Prostate gland (tissue), 2 donors: ENCODE measurements at regions not wholly inside any gene's neighbourhood (a gene's known extent, or its start where the extent isn't known, plus 50 kb on each side); places are given as distances from the start of the nearest gene placed in this dataset.

ENCODE experiments used
- POLR2A ChIP-seq: fragments of 450-650 bp; IDR thresholded peaks from one replicate; pipeline ENCODE4 v1.6.1; 2016; ENCODE audit warnings: antibody characterized with exemption, mild to moderate bottlenecking
- POLR2AphosphoS5 ChIP-seq: sonication (generic); formaldehyde crosslinking; IDR thresholded peaks from one replicate; pipeline ENCODE4 v1.6.1; 2017; ENCODE audit warnings: antibody characterized with exemption
- TF ChIP-seq, protein P1 (sequence below), 4 experiments: fragments of 200-600 bp in 2 of 4; fragments of 450-650 bp in 2 of 4; sonication (generic) in 2 of 4; IDR thresholded peaks; 1 replicate in 3 of 4; 2 replicates in 1 of 4; pipeline ENCODE4 v1.5.1; 2016 to 2019; ENCODE audit warnings: antibody characterized with exemption in 4 of 4, mild to moderate bottlenecking in 2 of 4, moderate library complexity in 2 of 4

GRCh38 chr22:22384668-22385244 is 123.8 kb downstream of the ZNF280B start:
- TF ChIP-seq, protein P1, sequence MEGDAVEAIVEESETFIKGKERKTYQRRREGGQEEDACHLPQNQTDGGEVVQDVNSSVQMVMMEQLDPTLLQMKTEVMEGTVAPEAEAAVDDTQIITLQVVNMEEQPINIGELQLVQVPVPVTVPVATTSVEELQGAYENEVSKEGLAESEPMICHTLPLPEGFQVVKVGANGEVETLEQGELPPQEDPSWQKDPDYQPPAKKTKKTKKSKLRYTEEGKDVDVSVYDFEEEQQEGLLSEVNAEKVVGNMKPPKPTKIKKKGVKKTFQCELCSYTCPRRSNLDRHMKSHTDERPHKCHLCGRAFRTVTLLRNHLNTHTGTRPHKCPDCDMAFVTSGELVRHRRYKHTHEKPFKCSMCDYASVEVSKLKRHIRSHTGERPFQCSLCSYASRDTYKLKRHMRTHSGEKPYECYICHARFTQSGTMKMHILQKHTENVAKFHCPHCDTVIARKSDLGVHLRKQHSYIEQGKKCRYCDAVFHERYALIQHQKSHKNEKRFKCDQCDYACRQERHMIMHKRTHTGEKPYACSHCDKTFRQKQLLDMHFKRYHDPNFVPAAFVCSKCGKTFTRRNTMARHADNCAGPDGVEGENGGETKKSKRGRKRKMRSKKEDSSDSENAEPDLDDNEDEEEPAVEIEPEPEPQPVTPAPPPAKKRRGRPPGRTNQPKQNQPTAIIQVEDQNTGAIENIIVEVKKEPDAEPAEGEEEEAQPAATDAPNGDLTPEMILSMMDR (IDR thresholded peaks at IDR 0.05) = no peak
- TF ChIP-seq POLR2A (no peak), POLR2AphosphoS5 (no peak)
